Left renal cortex interstitium (tissue), 4 donors: ENCODE measurements at regions not wholly inside any gene's neighbourhood (a gene's known extent, or its start where the extent isn't known, plus 50 kb on each side); places are given as distances from the start of the nearest gene placed in this dataset.

Source experiments
- DNase-seq, 4 donors: peaks; one replicate each; pipeline ENCODE4 v3.0.0-alpha.2; 2013; ENCODE audit warnings: low read depth in 4 of 4, low spot score in 2 of 4, missing footprints in 1 of 4

DNA sequence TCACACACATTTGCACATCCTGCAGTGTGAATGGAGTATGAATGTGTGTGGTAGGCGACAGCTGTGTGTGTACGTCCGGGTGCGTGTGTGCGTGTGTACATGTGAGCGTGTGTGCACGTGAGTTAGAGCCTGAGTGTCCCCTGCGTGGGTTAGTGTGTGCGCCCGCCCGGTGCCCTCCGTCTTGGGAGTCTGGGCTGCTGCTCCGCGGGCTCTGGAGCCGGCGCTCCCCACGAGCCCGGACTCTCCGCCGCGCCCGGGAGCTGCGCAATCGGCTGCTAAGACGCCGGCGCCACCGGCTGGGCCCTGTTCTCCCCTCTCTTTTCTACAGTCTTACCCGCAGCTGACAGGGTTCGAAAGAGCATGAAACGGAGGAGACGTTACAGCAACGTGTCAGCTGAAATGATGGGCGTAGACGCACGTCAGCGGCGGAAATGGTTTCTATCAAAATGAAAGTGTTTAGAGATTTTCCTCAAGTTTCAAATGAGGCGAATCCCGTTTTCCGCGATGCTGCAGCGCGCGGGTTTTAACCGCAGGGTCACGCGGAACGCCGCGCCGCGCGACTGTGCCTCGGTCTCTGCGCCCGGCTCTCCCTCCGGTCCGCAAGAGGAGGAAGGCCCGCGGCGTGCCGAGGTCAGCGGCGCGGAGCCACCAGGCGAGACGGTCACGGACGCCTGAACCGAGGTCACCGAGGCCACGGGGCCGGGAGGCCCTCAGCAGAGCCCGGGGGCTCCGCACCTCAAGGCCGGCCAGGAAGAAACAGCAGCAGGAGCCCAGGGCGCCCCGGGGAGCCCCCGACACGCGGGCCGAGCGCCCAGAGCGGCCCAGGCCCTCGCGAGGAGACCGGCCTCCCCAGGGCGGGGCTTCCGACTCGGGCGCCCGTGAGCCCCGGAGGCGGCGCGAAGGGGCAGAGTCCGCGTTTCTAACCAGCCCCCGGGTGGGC is 95.3 kb upstream of the BHLHE23 start:
- DNase-seq = peak in 1 of 4 donors; percentile 7

DNA sequence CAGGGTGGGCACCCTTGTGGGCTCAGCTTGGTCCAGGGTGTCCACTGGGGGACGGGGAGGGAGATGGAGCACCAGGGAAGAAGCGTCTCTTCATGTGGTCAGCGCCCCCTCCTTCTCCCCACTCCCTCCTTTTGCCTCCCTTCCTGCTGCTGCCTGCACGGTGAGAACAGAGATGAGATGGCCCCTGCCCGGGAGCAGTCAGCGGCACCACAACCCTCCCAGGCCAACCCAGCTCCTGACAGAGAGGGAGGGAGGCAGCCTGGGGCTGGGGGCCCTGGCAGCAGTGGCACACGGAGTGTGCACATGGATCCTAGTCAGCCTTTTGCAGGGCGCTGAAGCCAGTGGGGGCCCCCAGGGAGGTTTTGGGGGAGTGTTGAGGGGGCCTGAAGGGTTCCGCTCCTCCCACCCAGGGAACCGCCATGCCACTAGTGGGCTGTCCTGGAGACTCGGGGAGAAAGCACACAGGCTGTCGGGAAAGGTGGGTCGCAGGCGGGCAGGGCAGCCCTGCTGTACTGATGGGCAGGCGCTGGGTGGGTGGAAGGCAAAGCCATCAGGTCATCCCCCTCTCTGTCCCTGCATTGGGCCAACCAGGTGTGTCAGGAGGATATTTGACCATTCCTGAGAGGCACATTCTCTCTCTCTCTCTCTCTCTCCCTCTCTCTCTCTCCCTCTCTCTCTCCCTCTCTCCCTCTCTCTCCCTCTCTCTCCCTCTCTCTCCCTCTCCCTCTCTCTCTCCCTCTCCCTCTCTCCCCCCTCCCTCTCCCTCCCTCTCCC is 94.3 kb upstream of the BHLHE23 start:
- DNase-seq = no peak

DNA sequence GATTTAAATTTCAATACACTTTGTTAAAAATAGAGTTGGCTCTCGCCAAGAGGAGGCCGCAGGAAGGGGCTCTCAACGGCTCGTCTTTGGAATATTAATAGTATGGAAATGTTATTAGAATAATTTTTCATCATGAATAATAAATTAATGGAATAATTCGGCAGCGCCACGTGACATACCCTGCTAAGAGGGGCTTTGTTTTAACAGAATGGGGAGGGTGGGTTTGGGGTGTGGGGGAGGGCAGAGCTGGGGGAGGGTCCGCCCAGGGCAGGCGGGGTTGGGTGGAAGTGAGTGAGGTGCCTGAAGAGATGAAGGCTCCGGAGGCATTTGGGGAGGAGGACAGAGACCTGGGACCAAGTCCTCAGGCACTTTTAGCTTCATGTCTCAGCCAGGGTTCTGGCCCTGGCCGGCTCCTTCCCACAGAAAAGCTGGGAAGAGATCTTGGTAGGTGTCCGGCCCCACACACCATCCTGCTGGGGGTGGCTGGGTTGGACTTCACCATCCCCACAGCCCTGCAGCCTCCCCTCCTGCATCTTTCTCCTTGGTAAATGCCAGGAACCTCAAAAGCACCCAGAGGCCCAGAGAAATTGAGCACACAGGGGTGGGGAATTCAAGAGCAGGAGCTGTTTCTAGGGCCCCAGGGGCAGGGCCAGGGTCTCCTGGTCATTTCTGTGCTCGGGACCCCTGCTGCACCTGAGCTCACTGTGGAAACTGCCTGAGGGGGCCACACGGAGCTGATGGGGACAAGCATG is 93.6 kb upstream of the BHLHE23 start:
- DNase-seq = no peak

- DNase-seq = no peak
Observed at GRCh38 chr20:63099456-63100173, 92.9 kb upstream of the BHLHE23 start.

DNA sequence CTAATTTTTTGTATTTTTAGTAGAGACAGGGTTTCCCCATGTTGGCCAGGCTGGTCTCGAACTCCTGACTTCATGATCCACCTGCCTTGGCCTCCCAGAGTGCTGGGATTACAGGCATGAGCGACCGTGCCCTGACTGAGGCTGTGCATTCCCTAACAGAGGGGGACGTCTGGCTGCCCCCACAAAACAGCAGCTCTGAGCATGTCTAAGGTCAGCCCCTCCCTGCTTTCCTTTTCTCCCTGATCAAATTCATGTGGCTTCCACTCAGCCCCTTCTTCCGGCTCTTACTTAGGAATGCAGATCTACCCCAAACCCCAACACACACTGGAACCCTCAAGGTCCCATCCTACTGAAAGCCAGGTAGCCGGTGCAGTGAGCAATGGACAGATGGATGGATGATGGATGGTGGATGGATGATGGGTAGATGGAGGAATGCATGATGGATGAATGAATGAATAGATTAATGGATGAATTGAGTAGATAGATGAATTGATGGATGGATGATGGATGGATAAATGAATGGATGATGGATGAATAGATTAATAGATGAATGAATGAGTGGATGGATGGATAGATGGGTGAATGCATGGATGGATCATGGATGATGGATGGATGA is 91.5 kb upstream of the BHLHE23 start:
- no peak for DNase-seq

DNA sequence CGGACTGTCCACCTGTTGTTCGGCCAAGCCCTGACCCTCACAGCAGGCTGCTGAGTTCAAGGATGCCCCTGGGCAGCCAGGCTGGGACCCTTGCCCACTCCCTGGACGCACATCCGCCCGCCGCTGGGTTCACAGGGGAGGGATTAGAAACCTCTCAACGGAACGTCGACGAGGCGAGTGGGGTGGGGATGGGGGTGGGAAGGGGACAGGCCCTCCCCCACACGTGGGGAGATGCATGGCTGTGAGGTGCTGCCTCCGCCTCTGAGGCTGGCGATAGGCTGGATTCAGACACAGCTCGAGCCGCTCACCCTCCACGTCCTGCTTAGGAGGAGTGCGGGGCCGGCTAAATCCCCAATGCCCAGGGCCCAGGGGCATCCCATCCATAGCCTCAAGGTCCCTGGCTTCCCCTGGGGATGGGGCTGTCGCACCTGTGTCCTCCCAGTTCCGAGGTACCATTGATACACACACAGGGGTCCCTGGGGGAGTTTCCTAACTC is 90.6 kb upstream of the BHLHE23 start:
- DNase-seq = no peak

GRCh38 chr20:63096681-63097335 is 90.0 kb upstream of the BHLHE23 start:
- no peak for DNase-seq

DNA sequence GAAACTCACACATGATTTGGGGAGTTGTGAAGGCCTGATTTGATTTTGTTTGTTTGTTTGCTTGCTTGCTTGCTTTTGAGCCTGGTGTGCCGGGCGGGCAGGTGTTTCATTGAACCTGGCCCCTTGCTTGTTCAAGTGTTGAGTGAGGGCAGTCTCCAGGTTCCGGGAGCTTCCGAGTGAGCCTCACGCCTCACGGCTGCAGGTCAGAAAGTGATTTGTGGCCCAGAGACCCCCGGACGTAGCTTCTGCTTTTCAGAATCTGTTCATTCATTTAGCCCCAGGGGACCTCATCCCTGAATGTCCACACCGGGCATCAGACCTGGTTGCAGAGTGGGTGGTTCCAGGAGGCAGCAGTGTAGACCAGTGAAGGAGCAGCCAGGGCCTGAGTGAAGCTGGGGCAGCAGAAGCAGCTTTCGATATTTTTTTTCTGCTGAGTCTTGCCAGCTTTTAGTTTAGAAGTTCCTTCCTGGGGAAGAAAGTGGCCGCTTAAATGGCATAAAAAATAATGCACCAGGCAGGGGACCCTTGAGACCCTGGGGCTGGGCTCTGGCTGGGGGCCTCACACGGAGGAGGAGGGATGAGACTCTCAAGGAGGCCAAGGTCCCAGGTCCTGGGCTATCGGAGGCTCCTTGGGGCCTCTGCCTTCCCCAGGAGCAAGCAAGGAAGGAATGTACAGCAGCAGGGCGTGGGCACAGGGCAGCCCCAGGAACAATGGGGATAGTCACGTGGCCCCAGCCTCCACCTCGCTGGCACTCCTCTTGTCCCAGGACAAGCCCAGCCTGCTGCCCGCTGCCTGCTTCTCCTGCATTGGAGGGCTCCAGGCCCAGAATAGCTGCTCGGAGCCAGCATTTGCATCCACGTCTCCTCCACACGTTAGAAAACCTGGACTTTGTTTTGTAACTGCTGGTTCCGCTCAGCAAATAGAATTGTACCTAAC is 89.2 kb upstream of the BHLHE23 start:
- DNase-seq = no peak

GRCh38 chr20:63094767-63095499 is 88.2 kb upstream of the BHLHE23 start:
- no peak for DNase-seq

- no peak for DNase-seq
Observed at GRCh38 chr20:63093966-63094766, 87.4 kb upstream of the BHLHE23 start.

DNA sequence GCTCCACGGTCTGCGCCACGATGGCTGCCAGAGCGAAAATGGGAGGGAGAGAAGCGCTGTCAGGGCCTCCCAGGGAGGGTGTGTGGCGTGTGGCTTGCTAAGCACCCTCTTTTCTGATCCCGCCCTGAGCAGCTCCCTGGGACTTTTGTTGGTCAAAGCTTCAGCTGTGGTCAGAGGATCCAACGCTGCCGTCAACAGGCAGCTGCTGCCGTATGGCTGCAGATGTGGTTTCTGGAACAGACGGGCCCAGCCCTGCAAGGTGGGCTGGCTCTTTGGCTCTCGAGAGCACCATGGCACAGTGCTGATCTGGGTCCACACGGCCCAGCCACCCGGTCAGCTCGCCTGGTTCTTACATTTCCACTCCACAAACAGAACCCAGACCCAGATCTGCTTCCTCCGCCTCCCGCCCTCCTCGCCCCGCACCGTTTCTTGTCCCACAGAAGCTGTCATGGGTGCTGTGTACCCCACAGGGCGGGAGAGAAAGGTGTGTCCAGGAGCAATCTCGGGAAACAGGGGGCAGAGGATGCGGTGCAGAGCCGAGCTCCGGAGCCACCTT is 86.0 kb upstream of the BHLHE23 start:
- no peak for DNase-seq

DNA sequence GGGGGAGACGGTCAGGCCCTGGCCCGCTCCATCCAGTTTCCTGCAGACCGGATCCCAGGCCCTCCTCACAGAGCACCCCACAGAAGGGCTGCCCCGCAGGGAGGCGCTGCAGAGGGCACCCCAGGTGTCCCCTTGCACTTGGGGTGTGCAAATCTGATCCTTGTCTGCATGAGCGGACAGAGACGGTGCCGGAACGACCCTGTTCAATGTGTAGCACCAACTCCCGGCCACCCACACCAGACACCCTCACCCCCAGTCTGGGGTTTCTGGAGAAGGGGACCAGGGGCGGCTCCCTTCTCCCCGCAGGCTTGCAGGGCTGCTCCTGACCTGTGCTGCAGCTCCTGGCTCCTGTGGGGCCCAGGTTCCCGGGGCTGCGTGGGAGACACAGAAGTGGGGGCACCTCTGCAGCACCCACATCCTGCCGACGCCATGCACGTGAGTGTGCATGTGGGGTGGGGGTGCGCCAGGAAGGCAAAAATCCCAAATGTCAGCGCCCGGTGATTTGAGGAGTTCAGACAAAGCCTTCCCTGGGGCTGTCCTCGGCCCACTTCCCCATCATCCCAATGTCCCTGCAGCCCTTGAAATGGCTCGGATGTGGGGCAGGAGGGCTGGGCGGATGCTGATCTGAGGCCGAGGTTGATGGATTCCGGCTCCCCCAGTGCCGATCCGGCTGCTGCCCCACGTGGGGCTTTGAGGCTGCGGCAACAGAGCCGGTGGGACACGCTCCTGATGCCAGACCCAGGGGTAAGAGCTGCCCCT is 85.3 kb upstream of the BHLHE23 start:
- DNase-seq = no peak

DNA sequence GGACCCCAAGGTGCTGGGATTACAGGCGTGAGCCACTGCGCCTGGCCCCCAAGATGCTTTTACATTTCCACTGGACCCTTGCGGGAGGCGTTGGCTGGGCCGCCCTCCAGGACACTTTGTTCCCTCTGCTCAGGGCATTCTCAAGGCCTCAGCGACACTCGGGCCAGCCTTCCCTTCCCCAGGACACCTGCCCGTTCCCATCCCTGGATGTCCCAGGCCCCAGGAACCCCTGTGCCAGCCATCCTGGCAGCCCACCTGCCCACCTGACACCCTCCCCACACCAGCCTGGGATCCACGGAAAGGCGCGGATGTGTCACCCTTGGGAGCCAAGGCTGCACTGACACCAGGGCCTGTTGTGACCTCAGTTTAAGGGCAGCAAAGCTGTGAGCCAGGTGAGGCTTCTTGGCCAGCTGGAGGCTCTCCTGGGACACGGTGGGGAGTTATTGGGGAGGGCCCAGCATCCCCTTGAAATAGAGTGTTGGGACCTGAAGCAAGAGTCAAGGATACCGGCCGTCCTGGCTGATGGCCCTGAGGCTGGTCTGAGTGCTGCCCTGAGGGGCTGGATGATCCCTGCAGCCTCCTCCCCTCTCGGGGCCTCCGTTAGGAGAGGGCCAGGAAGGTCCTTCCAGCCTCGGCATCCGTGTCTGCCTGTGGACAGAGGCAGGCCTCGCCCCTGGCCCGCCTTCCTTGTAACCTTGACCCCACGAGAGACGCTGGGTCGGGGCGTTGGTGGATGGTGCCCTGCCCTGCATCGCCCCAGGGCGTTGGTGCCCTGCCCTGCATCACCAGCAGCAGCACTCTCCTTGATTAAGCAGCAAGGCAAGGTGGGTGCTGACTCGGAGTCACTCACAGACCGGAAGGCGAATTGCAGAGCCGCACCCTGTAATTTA is 84.2 kb upstream of the BHLHE23 start:
- no peak for DNase-seq

- no peak for DNase-seq
Observed at GRCh38 chr20:63090052-63090451, 83.3 kb upstream of the BHLHE23 start.
